ENCODE measurements at regions not wholly inside any gene's neighbourhood (a gene's known extent, or its start where the extent isn't known, plus 50 kb on each side); places are given as distances from the start of the nearest gene placed in this dataset.

DNA sequence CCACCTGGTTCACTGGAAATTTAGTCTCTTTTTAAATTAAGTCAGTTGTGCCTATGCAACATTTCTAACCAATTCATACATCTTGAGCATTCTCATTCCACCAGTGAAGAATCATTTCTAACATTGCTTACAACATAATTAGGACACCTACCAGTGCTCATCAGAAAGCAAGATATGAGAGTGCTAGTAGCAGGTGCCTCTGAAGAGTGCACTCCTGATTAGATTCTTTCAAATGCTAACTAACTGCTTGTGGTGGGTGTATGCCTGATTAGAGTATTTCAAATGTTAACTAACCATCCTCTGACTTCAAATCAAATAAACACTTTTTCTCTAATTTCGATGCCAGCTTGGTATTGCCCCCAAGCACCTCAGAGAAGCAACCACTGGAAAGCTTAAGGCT, 124.3 kb upstream of the DNAJC10 start:
- TF ChIP-seq CTCF (IDR thresholded peaks at IDR 0.05) (no peak), POLR2A (IDR thresholded peaks at IDR 0.05) (no peak)
